Lower lobe of right lung (tissue), 2 donors: ENCODE measurements at regions not wholly inside any gene's neighbourhood (a gene's known extent, or its start where the extent isn't known, plus 50 kb on each side); places are given as distances from the start of the nearest gene placed in this dataset.

ENCODE experiments used
- ATAC-seq, 2 donors: fragments of 200-7000 bp; cut with Tn5 transposase; one replicate each; pipeline ENCODE4 v1.9.1; 2020 to 2022; ENCODE audit warnings: mild to moderate bottlenecking in 2 of 2, moderate library complexity in 2 of 2
- DNase-seq: peaks from one replicate; pipeline ENCODE4 v3.0.0-alpha.2; 2020
- H3K27ac ChIP-seq: fragments of 200-600 bp; one replicate; pipeline ENCODE4 v1.8.0; 2022
- H3K27me3 ChIP-seq: fragments of 200-600 bp; one replicate; pipeline ENCODE4 v1.8.0; 2022; ENCODE audit warnings: low read depth
- H3K36me3 ChIP-seq: fragments of 200-600 bp; one replicate; pipeline ENCODE4 v1.8.0; 2022; ENCODE audit warnings: mild to moderate bottlenecking
- H3K4me1 ChIP-seq: fragments of 200-600 bp; one replicate; pipeline ENCODE4 v1.8.0; 2022
- H3K4me3 ChIP-seq: fragments of 200-600 bp; one replicate; pipeline ENCODE4 v1.8.0; 2022; ENCODE audit warnings: mild to moderate bottlenecking
- H3K9me3 ChIP-seq: fragments of 200-600 bp; one replicate; pipeline ENCODE4 v1.8.0; 2022
- CTCF ChIP-seq: fragments of 200-600 bp; IDR thresholded peaks from one replicate; pipeline ENCODE4 v1.8.0; 2022; ENCODE audit warnings: antibody characterized with exemption, mild to moderate bottlenecking
- intact Hi-C: fragments of 100-400 bp; cut with DNase I; formaldehyde crosslinking; loops from one replicate; pipeline ENCODE4 v1.11.0; 2022
- donor health status: DM: no; HTN: yes; CAD: no; lungs with severe emphysema.

- no peaks in the 10 kb centered on the region for H3K36me3 ChIP-seq
- intact Hi-C loops: no loop called here
- no peaks in the 10 kb centered on the region for H3K27me3 ChIP-seq
- H3K9me3 ChIP-seq: no peaks in the 10 kb centered on the region
- H3K4me3 ChIP-seq: no peak overlapping the region
- no peak for ATAC-seq
- TF ChIP-seq CTCF: peak; percentile 7
- H3K27ac ChIP-seq: no peak overlapping the region
- DNase-seq: no peak
- no peaks in the 10 kb centered on the region for H3K4me1 ChIP-seq
Observed at GRCh38 chr1:163820766-163821165, 499.0 kb downstream of the NUF2 start.

GRCh38 chr1:163821679-163822078 is 499.9 kb downstream of the NUF2 start:
- no peak overlapping the region for H3K4me3 ChIP-seq
- H3K27me3 ChIP-seq: no peaks in the 10 kb centered on the region
- intact Hi-C loops: no loop called here
- TF ChIP-seq CTCF: no peak
- ATAC-seq (no peak), DNase-seq (no peak)
- H3K36me3 ChIP-seq: no peaks in the 10 kb centered on the region
- no peaks in the 10 kb centered on the region for H3K9me3 ChIP-seq
- H3K4me1 ChIP-seq: no peaks in the 10 kb centered on the region
- H3K27ac ChIP-seq: no peak overlapping the region

- no peaks in the 10 kb centered on the region for H3K9me3 ChIP-seq
- no peaks in the 10 kb centered on the region for H3K27me3 ChIP-seq
- H3K27ac ChIP-seq: no peak overlapping the region
- no peak for TF ChIP-seq CTCF
- DNase-seq: no peak
- intact Hi-C loops: no loop called here
- ATAC-seq: no peak
- no peak overlapping the region for H3K4me3 ChIP-seq
- H3K4me1 ChIP-seq: no peaks in the 10 kb centered on the region
- H3K36me3 ChIP-seq: no peaks in the 10 kb centered on the region
Observed at GRCh38 chr1:163823017-163823416, 501.3 kb downstream of the NUF2 start.

GRCh38 chr1:163824006-163824405 is 502.3 kb downstream of the NUF2 start:
- intact Hi-C loops: no loop called here
- DNase-seq: no peak
- no peak for TF ChIP-seq CTCF

GRCh38 chr1:163824490-163824889 is 502.7 kb downstream of the NUF2 start:
- intact Hi-C loops: no loop called here

More at GRCh38 chr1:163824006-163824405, 502.3 kb downstream of the NUF2 start:
- Histone ChIP-seq H3K27ac (no peak overlapping the region), H3K36me3 (no peaks in the 10 kb centered on the region), H3K4me1 (no peaks in the 10 kb centered on the region), H3K4me3 (no peak overlapping the region), H3K9me3 (no peaks in the 10 kb centered on the region), H3K27me3 (no peaks in the 10 kb centered on the region)
- no peak for ATAC-seq

More at GRCh38 chr1:163824490-163824889, 502.7 kb downstream of the NUF2 start:
- H3K4me3 ChIP-seq: no peak overlapping the region
- H3K4me1 ChIP-seq: no peaks in the 10 kb centered on the region
- TF ChIP-seq CTCF: no peak
- no peaks in the 10 kb centered on the region for H3K36me3 ChIP-seq
- no peaks in the 10 kb centered on the region for H3K27me3 ChIP-seq
- DNase-seq (no peak), ATAC-seq (no peak)
- H3K27ac ChIP-seq: no peak overlapping the region
- H3K9me3 ChIP-seq: no peaks in the 10 kb centered on the region
